COLO668 (cell line): ENCODE measurements at regions not wholly inside any gene's neighbourhood (a gene's known extent, or its start where the extent isn't known, plus 50 kb on each side); places are given as distances from the start of the nearest gene placed in this dataset.

ENCODE experiments used
- DNase-seq: peaks from one replicate; lab custom pipeline; 2025; ENCODE audit not compliant: unreplicated experiment; lab: John Stamatoyannopoulos, UW

DNA sequence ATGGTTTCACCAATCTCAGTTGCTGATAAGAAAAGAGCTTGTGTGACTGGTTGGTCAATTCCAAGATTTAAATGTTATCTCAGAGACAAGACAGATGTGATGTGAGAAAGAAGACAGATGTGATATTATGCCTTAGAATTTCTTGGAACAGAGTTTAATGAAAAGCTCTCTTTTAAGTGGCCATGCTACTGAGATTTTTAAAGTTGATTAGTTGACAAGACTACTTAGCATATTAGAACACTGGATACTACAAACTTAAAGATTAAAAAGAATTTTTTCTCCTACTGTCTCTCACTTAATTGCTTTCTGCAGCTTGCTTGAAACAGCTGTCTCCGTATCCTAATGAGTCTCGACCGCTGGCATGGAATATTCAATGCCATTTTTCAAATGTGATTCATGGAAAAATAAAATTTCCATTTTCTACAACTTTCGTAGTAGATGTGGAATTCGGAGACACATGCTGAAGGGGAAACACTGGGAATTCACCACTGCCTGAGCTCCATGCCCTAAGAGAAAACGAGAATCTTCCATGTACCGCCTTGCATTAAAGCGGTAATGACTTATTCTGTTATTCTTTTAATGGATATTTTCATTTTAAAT is 634.2 kb upstream of the SETBP1 start:
- DNase-seq = no peak

- DNase-seq = no peak
Observed at GRCh38 chr18:44047585-44047984, 633.1 kb upstream of the SETBP1 start.

GRCh38 chr18:44048435-44048834 is 632.3 kb upstream of the SETBP1 start:
- no peak for DNase-seq

DNA sequence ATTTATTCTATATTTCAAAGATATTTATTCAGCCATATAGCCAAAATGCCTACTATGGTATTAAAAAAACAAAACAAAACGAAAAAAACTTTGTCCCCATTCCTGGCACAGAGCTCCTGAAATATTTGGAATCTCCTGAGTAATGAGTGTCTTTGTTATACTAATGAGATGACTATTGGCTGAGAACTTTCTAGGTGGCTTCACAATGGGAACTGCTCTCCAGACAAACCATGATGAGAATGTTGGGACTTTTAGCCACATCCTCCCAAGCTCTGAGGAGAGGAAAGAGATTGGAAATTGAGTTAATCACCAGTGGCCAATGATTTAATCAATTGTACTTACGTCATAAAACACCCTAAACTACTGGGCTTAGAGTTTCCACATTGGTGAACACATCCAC is 631.8 kb upstream of the SETBP1 start:
- DNase-seq = no peak

DNA sequence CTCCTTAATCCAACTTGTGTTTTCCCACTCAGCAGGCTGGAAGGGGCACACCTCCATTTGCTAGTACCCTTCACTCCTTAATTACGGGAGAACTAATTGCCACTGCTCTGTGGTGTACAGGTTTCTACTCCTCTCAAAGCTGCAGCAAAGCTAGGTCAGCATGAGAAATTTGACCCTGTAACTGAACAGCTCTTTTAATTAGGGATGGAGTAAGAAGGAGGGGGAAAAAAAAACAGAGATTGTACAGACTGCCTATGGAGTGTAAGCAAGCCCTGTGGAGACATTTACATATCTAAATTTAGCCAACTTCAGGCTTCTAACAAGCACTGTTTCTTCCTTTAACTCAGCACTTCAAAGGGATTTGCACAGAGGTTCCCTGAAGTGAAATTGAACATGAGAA is 629.7 kb upstream of the SETBP1 start:
- DNase-seq = no peak

GRCh38 chr18:44054514-44054913 is 626.2 kb upstream of the SETBP1 start:
- DNase-seq = no peak

DNA sequence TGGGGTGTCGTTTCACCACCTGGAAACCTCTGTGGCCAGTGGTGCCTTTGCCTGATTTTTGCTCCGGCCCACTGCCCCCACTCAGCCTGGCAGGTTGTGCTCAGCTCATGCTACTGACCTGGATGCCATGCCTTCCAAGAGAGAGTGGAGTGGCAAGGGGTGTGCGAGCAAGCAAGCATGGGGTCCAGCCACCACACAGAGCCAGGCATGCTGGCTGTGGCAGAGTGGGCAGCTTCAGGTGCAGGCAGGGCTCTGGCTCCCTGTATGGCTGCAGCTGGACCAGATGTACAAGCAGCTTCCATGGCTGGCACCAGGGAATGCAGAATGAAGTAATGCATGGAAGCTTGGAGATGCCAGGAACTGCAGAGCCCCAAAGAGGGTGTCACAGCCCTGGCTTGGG is 620.5 kb upstream of the SETBP1 start:
- no peak for DNase-seq

GRCh38 chr18:44061438-44061837 is 619.2 kb upstream of the SETBP1 start:
- DNase-seq = no peak

- no peak for DNase-seq
Observed at GRCh38 chr18:44062345-44062744, 618.3 kb upstream of the SETBP1 start.

DNA sequence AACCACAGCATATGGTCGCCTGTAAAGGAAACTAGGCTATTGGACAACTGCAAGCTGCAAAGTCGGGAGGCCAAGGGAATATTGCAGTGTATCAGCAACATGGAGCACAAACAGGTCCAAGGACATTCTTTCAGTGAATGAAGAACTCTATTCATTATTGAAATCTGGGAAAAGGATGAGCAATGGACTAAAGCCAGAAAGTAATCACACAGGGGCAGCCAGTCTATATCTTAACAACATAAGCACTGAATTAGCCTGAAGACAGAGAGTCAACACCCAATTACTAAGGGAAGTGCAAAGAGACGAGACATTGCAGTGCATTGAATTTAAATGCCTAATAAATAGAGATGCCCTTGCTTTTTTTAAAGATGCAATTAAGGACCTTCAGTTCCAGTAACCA is 615.5 kb upstream of the SETBP1 start:
- DNase-seq = no peak

DNA sequence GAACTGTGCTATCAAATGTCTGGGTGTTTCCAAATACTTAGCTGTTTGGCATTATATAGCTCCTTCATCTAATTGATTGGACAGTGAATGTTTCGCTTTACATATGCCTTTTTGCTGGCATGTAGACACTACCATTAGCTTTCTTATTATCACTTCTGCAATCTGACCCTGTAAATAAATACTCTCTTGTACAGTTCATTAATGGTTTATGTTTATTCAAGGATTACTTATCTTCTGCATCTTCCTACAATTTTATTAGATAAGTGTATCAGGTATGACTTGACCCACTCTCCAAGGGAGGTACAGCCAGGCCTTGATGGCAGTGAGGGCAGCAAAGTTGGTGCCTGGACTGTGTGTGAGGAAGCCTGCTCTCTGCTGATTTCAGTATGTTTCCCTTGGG is 614.1 kb upstream of the SETBP1 start:
- DNase-seq = no peak

DNA sequence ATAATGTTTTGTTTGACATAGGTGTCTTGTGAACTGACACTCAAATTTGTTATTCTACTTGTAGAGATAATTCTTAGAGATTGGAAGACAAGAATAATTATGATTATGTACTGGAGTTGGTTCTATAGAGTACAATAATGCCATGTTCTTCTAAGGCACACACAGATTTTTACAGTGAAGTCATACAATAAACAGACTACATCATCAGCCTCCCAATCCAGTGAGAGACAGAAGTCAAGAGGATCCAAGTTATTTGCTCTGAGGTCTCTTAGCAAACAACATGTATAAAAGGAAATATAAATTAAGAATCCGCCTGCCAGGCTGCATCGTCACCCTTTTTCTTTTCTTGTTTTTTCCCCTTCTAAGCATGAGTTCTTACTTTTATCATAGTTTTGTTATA is 613.5 kb upstream of the SETBP1 start:
- DNase-seq = no peak

DNA sequence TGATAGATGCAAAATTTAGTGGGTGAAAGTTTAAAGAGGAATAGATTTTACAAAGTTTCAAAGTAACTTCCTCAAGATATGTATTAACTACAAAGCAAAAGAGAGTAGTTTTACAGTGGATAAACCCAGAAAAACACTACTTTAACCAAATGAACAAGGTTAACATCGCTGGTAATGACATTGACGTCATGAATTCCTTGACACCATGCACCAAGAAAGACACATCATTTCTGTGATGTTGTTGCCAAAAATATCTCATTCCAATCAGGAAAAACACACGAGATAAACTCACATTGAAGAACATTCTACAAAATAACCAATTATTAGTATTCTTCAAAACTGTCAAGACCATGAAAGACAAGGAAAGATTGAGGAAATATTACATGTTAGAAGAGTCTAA is 605.6 kb upstream of the SETBP1 start:
- DNase-seq = no peak

GRCh38 chr18:44079606-44080005 is 601.1 kb upstream of the SETBP1 start:
- DNase-seq = no peak

- DNase-seq = no peak
Observed at GRCh38 chr18:44080054-44080453, 600.6 kb upstream of the SETBP1 start.

- no peak for DNase-seq
Observed at GRCh38 chr18:44089732-44090131, 591.0 kb upstream of the SETBP1 start.

GRCh38 chr18:44090453-44090852 is 590.2 kb upstream of the SETBP1 start:
- DNase-seq = no peak

DNA sequence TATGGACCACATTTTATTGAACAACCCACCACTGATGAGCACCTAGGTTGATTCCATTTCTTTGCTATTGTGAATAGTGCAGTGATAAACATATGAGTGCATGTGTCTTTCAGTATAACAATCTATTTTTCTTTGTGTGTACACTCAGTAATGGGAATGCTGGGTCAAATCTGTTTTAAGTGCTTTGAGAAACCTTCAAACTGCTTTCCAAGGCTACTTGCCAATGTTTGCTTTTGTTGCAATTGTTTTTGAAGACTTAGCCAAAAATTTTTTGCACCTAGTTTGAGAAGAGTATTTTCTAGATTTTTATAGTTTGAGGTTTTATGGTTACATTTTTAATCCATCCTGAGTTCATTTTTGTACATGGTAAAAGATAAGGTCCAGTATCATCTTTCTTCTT is 587.4 kb upstream of the SETBP1 start:
- no peak for DNase-seq

- DNase-seq = no peak
Observed at GRCh38 chr18:44096016-44096415, 584.7 kb upstream of the SETBP1 start.

- DNase-seq = no peak
Observed at GRCh38 chr18:44098551-44099098, 582.1 kb upstream of the SETBP1 start.

GRCh38 chr18:44107187-44107586 is 573.5 kb upstream of the SETBP1 start:
- no peak for DNase-seq

DNA sequence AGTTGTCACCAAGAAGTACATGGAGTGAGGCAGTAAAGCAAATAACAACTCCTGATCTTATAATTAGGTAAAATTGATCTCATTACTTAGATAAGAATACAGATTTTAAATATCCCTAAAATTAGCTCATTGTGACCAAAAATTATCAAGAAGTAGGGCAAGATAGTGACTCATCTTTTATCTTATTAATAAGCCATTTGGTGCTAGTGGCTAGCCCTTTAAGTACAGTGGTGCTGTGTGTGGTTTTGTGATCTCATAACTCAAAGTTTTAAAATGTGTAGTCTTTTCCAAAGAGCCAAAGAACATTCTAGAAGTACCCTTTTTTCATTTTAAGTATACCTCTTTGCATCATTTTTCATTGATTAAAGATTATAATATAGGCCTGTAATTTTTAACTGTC is 569.4 kb upstream of the SETBP1 start:
- no peak for DNase-seq

DNA sequence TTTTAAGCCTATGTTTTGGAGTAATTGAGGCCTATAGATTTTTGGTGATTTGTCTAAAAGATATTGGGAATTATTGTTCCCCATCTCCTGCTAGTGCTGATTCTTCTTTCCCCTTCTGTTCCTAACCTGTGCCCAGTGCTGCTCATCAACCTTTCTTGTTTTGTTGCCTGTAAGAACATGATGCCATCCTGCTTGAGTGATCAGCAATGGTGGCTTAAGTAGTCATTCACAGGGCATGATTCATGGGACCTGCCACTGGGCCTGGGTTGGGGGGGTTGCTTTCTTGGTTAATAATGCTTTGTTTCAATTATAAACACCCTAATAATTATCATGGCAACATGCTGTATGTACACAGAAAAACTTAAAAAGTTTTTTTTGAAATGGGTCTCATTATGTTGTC is 562.9 kb upstream of the SETBP1 start:
- no peak for DNase-seq
